ENCODE measurements at regions not wholly inside any gene's neighbourhood (a gene's known extent, or its start where the extent isn't known, plus 50 kb on each side); places are given as distances from the start of the nearest gene placed in this dataset.

DNA sequence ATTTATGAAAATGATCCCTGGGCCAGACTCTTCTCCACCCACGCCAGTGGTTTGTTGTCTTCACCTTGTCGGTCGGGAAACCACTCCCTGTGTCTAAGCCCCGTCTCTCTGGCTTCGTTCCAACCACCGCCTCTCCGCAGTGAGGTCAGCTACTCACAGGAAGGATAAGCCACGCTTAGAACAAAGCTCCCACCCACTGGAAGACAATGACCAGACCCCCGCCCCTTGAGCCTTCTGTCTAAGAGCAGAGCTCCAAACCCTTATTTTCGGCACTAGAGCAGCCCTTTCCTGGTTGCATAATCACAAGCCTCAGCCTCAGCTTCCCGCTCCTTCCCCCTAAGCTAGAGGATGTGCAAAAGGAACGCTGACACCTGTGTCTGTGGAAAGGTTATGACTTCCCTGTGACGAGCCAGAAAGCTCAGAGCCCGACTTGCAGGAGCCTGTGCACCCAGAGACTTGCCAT is 114.9 kb upstream of the MEF2A start:
- no peak overlapping the region for H3K4me3 ChIP-seq (ENCODE audit: low read depth, low read length)

GRCh38 chr15:99451484-99451883 is 114.3 kb upstream of the MEF2A start:
- Histone ChIP-seq H3K4me3 (ENCODE audit: low read depth, low read length) (no peak overlapping the region), H3K36me3 (ENCODE audit: control insufficient read depth, insufficient read depth, low read length) (no peaks in the 10 kb centered on the region), H3K27me3 (ENCODE audit: control insufficient read depth, insufficient read depth, low read length) (no peaks in the 10 kb centered on the region)
- no peak for DNase-seq (ENCODE audit: low read depth)
- no peak for TF ChIP-seq CTCF (IDR thresholded peaks at IDR 0.05; ENCODE audit: insufficient read depth, low read length, poor library complexity, severe bottlenecking)

More for the DNA sequence above, 114.9 kb upstream of the MEF2A start:
- no peak for DNase-seq (ENCODE audit: low read depth)
- no peak for TF ChIP-seq CTCF (IDR thresholded peaks at IDR 0.05; ENCODE audit: insufficient read depth, low read length, poor library complexity, severe bottlenecking)
- no peaks in the 10 kb centered on the region for H3K36me3 ChIP-seq (ENCODE audit: control insufficient read depth, insufficient read depth, low read length)
- H3K27me3 ChIP-seq (ENCODE audit: control insufficient read depth, insufficient read depth, low read length) = no peaks in the 10 kb centered on the region

GRCh38 chr15:99452010-99452409 is 113.8 kb upstream of the MEF2A start:
- no peak for DNase-seq (ENCODE audit: low read depth)
- Histone ChIP-seq H3K4me3 (ENCODE audit: low read depth, low read length) (no peak overlapping the region), H3K27me3 (ENCODE audit: control insufficient read depth, insufficient read depth, low read length) (no peaks in the 10 kb centered on the region), H3K36me3 (ENCODE audit: control insufficient read depth, insufficient read depth, low read length) (no peaks in the 10 kb centered on the region)
- no peak for TF ChIP-seq CTCF (IDR thresholded peaks at IDR 0.05; ENCODE audit: insufficient read depth, low read length, poor library complexity, severe bottlenecking)

- Histone ChIP-seq H3K27me3 (ENCODE audit: control insufficient read depth, insufficient read depth, low read length) (no peaks in the 10 kb centered on the region), H3K4me3 (ENCODE audit: low read depth, low read length) (no peak overlapping the region), H3K36me3 (ENCODE audit: control insufficient read depth, insufficient read depth, low read length) (no peaks in the 10 kb centered on the region)
- TF ChIP-seq CTCF (IDR thresholded peaks at IDR 0.05; ENCODE audit: insufficient read depth, low read length, poor library complexity, severe bottlenecking) = no peak
- no peak for DNase-seq (ENCODE audit: low read depth)
Measured at GRCh38 chr15:99452728-99453636, 112.8 kb upstream of the MEF2A start.

DNA sequence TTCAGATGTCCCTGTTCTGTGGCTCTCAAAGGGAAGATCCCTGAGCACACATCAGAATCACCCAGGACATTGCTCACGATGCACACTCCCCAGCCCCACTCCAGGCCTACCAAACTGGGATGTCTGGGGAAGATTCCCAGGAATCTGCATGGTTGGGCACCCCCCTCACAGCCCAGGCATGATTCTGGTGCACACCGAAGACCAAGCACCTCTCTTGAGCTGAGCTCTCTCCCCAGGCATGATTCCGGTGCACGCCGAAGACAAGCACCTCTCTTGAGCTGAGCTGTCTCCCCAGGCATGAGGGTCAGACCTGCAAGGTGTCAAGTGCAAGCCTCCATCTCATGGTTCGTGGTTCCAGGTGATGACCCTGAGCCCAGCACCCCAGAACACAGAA is 112.2 kb upstream of the MEF2A start:
- Histone ChIP-seq H3K27me3 (ENCODE audit: control insufficient read depth, insufficient read depth, low read length) (no peaks in the 10 kb centered on the region), H3K4me3 (ENCODE audit: low read depth, low read length) (no peak overlapping the region), H3K36me3 (ENCODE audit: control insufficient read depth, insufficient read depth, low read length) (no peaks in the 10 kb centered on the region)
- DNase-seq (ENCODE audit: low read depth) = no peak
- TF ChIP-seq CTCF (IDR thresholded peaks at IDR 0.05; ENCODE audit: insufficient read depth, low read length, poor library complexity, severe bottlenecking) = no peak

All from kidney epithelial cell (primary cell).